DOHH2 (cell line): ENCODE measurements at regions not wholly inside any gene's neighbourhood (a gene's known extent, or its start where the extent isn't known, plus 50 kb on each side); places are given as distances from the start of the nearest gene placed in this dataset.

Experiments used
- H3F3A ChIP-seq: fragments of 200-600 bp; sonication (generic), shearing (Covaris generic); 2 replicates; pipeline ENCODE4 v1.6.0; 2016; ENCODE audit warnings: antibody characterized with exemption, mild to moderate bottlenecking; ENCODE audit not compliant: control insufficient read depth, insufficient read depth
- H3K27ac ChIP-seq: fragments of 200-600 bp; sonication (generic); 2 replicates; pipeline ENCODE4 v1.5.1; 2014; ENCODE audit warnings: low read depth, mild to moderate bottlenecking, low read length, moderate library complexity
- H3K27me3 ChIP-seq: fragments of 200-600 bp; sonication (generic); 2 replicates; pipeline ENCODE4 v1.6.1; 2014; ENCODE audit warnings: mild to moderate bottlenecking, low read length, mixed read lengths; ENCODE audit not compliant: control insufficient read depth
- H3K36me3 ChIP-seq: fragments of 200-600 bp; sonication (generic); 2 replicates; pipeline ENCODE4 v1.6.1; 2014; ENCODE audit warnings: mild to moderate bottlenecking, low read length, moderate library complexity, mixed read lengths; ENCODE audit not compliant: control insufficient read depth
- H3K4me1 ChIP-seq: fragments of 200-600 bp; sonication (generic); 2 replicates; pipeline ENCODE4 v1.6.1; 2014; ENCODE audit warnings: mild to moderate bottlenecking, low read length, mixed read lengths; ENCODE audit not compliant: control insufficient read depth
- H3K4me2 ChIP-seq: fragments of 200-600 bp; sonication (generic); 2 replicates; pipeline ENCODE4 v1.6.0; 2014; ENCODE audit warnings: mild to moderate bottlenecking, low read length, moderate library complexity
- H3K4me3 ChIP-seq: fragments of 200-600 bp; sonication (generic); 2 replicates; pipeline ENCODE4 v1.5.1; 2014; ENCODE audit warnings: mild to moderate bottlenecking, low read length, mixed read lengths
- H3K79me2 ChIP-seq: fragments of 200-600 bp; sonication (generic); 2 replicates; pipeline ENCODE4 v1.6.1; 2014; ENCODE audit warnings: mild to moderate bottlenecking, low read length, mixed read lengths; ENCODE audit not compliant: control insufficient read depth
- H3K9me2 ChIP-seq: fragments of 200-600 bp; sonication (generic); replicated peaks from 2 replicates; pipeline ENCODE4 v1.6.1; 2014; ENCODE audit warnings: mild to moderate bottlenecking, low read length, mixed read lengths; ENCODE audit not compliant: control insufficient read depth
- H3K9me3 ChIP-seq: fragments of 200-600 bp; sonication (generic); 2 replicates; pipeline ENCODE4 v1.6.1; 2014; ENCODE audit warnings: antibody characterized with exemption, low read length, mixed read lengths; ENCODE audit not compliant: control insufficient read depth, insufficient read depth
- H4K20me1 ChIP-seq: fragments of 200-600 bp; sonication (generic); 2 replicates; pipeline ENCODE4 v1.6.0; 2014; ENCODE audit warnings: low read depth, mild to moderate bottlenecking, antibody characterized with exemption, low read length, moderate library complexity; ENCODE audit not compliant: control insufficient read depth, insufficient read depth
- EZH2phosphoT487 ChIP-seq: fragments of 200-600 bp; sonication (generic); IDR thresholded peaks from 2 replicates; pipeline ENCODE4 v1.6.1; 2017; ENCODE audit warnings: borderline replicate concordance, mild to moderate bottlenecking, antibody characterized with exemption, low read length, moderate library complexity, mixed read lengths
- TF ChIP-seq, protein P1 (sequence below): fragments of 200-600 bp; sonication (generic); IDR thresholded peaks from one replicate; pipeline ENCODE4 v1.5.1; 2014; ENCODE audit warnings: antibody characterized with exemption, mild to moderate bottlenecking, low read depth, low read length; ENCODE audit not compliant: poor library complexity, severe bottlenecking

- Histone ChIP-seq H3K27me3 (no peaks in the 10 kb centered on the region), H3K27ac (no peak overlapping the region), H3K4me2 (no peak overlapping the region), H4K20me1 (no peaks in the 10 kb centered on the region), H3K79me2 (no peaks in the 10 kb centered on the region), H3K4me3 (no peak overlapping the region), H3K4me1 (no peaks in the 10 kb centered on the region), H3K36me3 (no peaks in the 10 kb centered on the region), H3K9me2 (no peaks in the 10 kb centered on the region), H3F3A (no peaks in the 10 kb centered on the region), H3K9me3 (no peaks in the 10 kb centered on the region)
- TF ChIP-seq EZH2phosphoT487, result no peak
- TF ChIP-seq, protein P1, sequence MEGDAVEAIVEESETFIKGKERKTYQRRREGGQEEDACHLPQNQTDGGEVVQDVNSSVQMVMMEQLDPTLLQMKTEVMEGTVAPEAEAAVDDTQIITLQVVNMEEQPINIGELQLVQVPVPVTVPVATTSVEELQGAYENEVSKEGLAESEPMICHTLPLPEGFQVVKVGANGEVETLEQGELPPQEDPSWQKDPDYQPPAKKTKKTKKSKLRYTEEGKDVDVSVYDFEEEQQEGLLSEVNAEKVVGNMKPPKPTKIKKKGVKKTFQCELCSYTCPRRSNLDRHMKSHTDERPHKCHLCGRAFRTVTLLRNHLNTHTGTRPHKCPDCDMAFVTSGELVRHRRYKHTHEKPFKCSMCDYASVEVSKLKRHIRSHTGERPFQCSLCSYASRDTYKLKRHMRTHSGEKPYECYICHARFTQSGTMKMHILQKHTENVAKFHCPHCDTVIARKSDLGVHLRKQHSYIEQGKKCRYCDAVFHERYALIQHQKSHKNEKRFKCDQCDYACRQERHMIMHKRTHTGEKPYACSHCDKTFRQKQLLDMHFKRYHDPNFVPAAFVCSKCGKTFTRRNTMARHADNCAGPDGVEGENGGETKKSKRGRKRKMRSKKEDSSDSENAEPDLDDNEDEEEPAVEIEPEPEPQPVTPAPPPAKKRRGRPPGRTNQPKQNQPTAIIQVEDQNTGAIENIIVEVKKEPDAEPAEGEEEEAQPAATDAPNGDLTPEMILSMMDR, result no peak
Observed at GRCh38 chr3:34533451-34533850, 735.0 kb downstream of the PDCD6IP start.

GRCh38 chr3:34534013-34534412 is 735.6 kb downstream of the PDCD6IP start:
- Histone ChIP-seq H3K36me3 (no peaks in the 10 kb centered on the region), H3K4me3 (no peak overlapping the region), H3K27ac (no peak overlapping the region), H3K9me2 (no peaks in the 10 kb centered on the region), H3K9me3 (no peaks in the 10 kb centered on the region), H3K27me3 (no peaks in the 10 kb centered on the region), H3F3A (no peaks in the 10 kb centered on the region), H4K20me1 (no peaks in the 10 kb centered on the region), H3K79me2 (no peaks in the 10 kb centered on the region), H3K4me1 (no peaks in the 10 kb centered on the region), H3K4me2 (no peak overlapping the region)
- TF ChIP-seq, protein P1, result no peak
- no peak for TF ChIP-seq EZH2phosphoT487

DNA sequence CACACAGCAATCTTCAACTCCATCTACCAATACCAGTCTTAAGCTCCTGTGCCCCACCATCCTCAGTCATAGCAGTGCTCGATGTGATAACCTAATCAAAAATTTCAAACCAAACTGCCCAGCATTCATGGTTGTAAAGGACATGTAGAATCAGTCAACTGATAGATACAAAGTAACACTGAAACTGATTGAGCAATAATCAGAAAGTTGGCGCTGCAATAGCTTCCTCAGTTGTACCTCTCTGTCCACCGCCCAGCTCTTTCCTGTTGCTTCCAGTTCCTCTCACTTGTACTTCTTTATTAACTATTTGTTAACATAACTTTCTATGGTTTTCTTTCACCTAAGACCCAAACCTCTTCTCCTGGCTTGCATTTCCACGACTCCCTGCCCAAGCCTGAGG is 745.7 kb downstream of the PDCD6IP start:
- Histone ChIP-seq H3K9me2 (no peaks in the 10 kb centered on the region), H3K27ac (no peak overlapping the region), H3K36me3 (no peaks in the 10 kb centered on the region), H3K4me1 (no peaks in the 10 kb centered on the region), H4K20me1 (no peaks in the 10 kb centered on the region), H3K9me3 (no peaks in the 10 kb centered on the region), H3K4me2 (no peak overlapping the region), H3K79me2 (no peaks in the 10 kb centered on the region), H3K4me3 (no peak overlapping the region), H3K27me3 (no peaks in the 10 kb centered on the region), H3F3A (no peaks in the 10 kb centered on the region)
- TF ChIP-seq EZH2phosphoT487, result no peak
- TF ChIP-seq, protein P1, result no peak
